Hepatocyte (in vitro differentiated cells): ENCODE measurements at regions not wholly inside any gene's neighbourhood (a gene's known extent, or its start where the extent isn't known, plus 50 kb on each side); places are given as distances from the start of the nearest gene placed in this dataset.
"Not testable (repeated sequence)": the region's sequence is repeated elsewhere in the genome, so short reads cannot be mapped to it uniquely, and the experiment has no call there.

Experiments
- DNase-seq: peaks from one replicate; pipeline ENCODE4 v3.0.0-alpha.2; 2016; ENCODE audit warnings: low spot score
- H2AFZ ChIP-seq: fragments of 200-600 bp; sonication (generic); 2 replicates; pipeline ENCODE4 v1.6.0; 2016; ENCODE audit warnings: antibody characterized with exemption, mild to moderate bottlenecking
- H3K27ac ChIP-seq: fragments of 200-600 bp; sonication (generic); 2 replicates; pipeline ENCODE4 v1.5.1; 2016; ENCODE audit warnings: mild to moderate bottlenecking
- H3K27me3 ChIP-seq: fragments of 200-600 bp; sonication (generic); 2 replicates; pipeline ENCODE4 v1.6.1; 2016
- H3K36me3 ChIP-seq: fragments of 200-600 bp; sonication (generic); replicated peaks from 2 replicates; pipeline ENCODE4 v1.5.1; 2016; ENCODE audit warnings: low read depth; ENCODE audit not compliant: insufficient read depth
- H3K4me1 ChIP-seq: fragments of 200-600 bp; sonication (generic); 2 replicates; pipeline ENCODE4 v1.5.1; 2016; ENCODE audit warnings: mild to moderate bottlenecking, moderate library complexity; ENCODE audit not compliant: insufficient read depth
- H3K4me2 ChIP-seq: fragments of 200-600 bp; sonication (generic); 2 replicates; pipeline ENCODE4 v1.6.0; 2016
- H3K4me3 ChIP-seq: fragments of 200-600 bp; sonication (generic); 2 replicates; pipeline ENCODE4 v1.5.1; 2016; ENCODE audit warnings: mild to moderate bottlenecking
- H3K79me2 ChIP-seq: fragments of 200-600 bp; sonication (generic); 2 replicates; pipeline ENCODE4 v1.6.0; 2017; ENCODE audit warnings: mild to moderate bottlenecking
- H3K9me2 ChIP-seq: fragments of 200-600 bp; sonication (generic); replicated peaks from 2 replicates; pipeline ENCODE4 v1.6.0; 2017; ENCODE audit warnings: mild to moderate bottlenecking; ENCODE audit not compliant: insufficient read depth
- H3K9me3 ChIP-seq: fragments of 200-600 bp; sonication (generic); 2 replicates; pipeline ENCODE4 v1.5.1; 2016; ENCODE audit warnings: low read depth, mild to moderate bottlenecking
- H4K20me1 ChIP-seq: fragments of 200-600 bp; sonication (generic); 2 replicates; pipeline ENCODE4 v1.6.0; 2016; ENCODE audit warnings: mild to moderate bottlenecking; ENCODE audit not compliant: insufficient read depth, poor library complexity, severe bottlenecking
- EZH2 ChIP-seq: fragments of 200-600 bp; sonication (generic); IDR thresholded peaks from 2 replicates; pipeline ENCODE4 v1.6.1; 2016; ENCODE audit warnings: antibody characterized with exemption, mild to moderate bottlenecking, borderline replicate concordance
- EZH2phosphoT487 ChIP-seq: fragments of 200-600 bp; sonication (generic); IDR thresholded peaks from one replicate; pipeline ENCODE4 v1.6.1; 2018; ENCODE audit warnings: antibody characterized with exemption, mild to moderate bottlenecking, low read depth, moderate library complexity; ENCODE audit not compliant: unreplicated experiment, severe bottlenecking
- WGBS: methylation state at CpG from one replicate; pipeline ENCODE4 v1.1.6; 2016; ENCODE audit warnings: low lambda C conversion rate; ENCODE audit errors: missing lambda C conversion rate; 5-methylcytosine and 5-hydroxymethylcytosine counted together
- TF ChIP-seq, protein P1 (sequence below): fragments of 200-600 bp; sonication (generic); IDR thresholded peaks from 2 replicates; pipeline ENCODE4 v1.5.1; 2016; ENCODE audit warnings: antibody characterized with exemption, mild to moderate bottlenecking; ENCODE audit not compliant: poor library complexity

DNA sequence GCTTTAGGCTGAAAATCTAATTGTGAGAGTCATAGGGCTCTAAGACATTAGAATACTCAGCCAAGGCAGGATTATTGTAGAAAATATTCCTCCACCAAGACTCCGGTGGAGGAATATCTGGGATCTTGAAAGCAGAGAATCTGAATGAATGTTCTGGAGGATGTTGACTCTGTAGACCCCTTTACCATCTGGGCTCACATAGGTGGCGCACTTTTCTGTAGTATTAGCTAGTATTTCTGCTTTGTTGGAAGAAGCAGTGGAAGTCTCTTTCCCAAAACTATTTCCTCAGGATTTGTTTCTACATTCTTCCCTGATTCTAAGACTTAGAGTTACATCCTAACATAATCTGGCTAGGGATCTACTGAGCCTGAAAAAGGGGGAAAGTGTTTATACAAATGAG, 752.4 kb upstream of the SEMA6A start:
- H3K4me3 ChIP-seq, result no peak overlapping the region
- 48% methylated on average over 2 of the region's 2 CpGs for WGBS

DNA sequence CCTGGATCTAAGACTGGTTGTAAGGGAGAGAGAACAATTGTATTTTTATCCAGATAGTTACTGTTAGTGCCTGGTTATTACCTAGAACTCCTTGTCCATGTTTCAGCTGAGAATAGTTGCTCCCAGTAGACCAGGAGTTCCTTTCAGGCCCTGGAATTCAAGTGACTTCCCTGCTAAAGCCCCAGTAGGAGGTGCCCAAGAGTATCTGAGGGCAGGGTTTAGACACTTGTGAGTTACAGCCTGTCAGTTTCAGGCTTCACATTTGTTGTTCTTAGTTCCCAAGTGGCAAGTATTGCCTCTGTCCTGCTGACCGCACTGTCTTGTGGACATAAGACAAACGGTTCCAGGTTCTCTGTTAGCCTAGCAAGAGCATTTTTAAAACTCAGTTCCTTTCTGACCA, 743.9 kb upstream of the SEMA6A start:
- 84% methylated on average over 2 of the region's 2 CpGs for WGBS
- TF ChIP-seq EZH2, result no peak
- no peak for TF ChIP-seq EZH2phosphoT487
- TF ChIP-seq, protein P1, sequence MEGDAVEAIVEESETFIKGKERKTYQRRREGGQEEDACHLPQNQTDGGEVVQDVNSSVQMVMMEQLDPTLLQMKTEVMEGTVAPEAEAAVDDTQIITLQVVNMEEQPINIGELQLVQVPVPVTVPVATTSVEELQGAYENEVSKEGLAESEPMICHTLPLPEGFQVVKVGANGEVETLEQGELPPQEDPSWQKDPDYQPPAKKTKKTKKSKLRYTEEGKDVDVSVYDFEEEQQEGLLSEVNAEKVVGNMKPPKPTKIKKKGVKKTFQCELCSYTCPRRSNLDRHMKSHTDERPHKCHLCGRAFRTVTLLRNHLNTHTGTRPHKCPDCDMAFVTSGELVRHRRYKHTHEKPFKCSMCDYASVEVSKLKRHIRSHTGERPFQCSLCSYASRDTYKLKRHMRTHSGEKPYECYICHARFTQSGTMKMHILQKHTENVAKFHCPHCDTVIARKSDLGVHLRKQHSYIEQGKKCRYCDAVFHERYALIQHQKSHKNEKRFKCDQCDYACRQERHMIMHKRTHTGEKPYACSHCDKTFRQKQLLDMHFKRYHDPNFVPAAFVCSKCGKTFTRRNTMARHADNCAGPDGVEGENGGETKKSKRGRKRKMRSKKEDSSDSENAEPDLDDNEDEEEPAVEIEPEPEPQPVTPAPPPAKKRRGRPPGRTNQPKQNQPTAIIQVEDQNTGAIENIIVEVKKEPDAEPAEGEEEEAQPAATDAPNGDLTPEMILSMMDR, result no peak
- Histone ChIP-seq H3K36me3 (no peaks in the 10 kb centered on the region), H3K4me3 (no peak overlapping the region), H3K27ac (no peak overlapping the region), H4K20me1 (no peaks in the 10 kb centered on the region), H3K4me1 (no peaks in the 10 kb centered on the region), H3K9me2 (no peaks in the 10 kb centered on the region), H3K79me2 (no peaks in the 10 kb centered on the region), H3K4me2 (no peak overlapping the region), H3K27me3 (no peaks in the 10 kb centered on the region), H2AFZ (no peak overlapping the region), H3K9me3 (no peaks in the 10 kb centered on the region)
- DNase-seq, result no peak

More for the DNA sequence above, 752.4 kb upstream of the SEMA6A start:
- Histone ChIP-seq H3K36me3 (no peaks in the 10 kb centered on the region), H4K20me1 (no peaks in the 10 kb centered on the region), H3K27me3 (no peaks in the 10 kb centered on the region), H3K4me2 (no peak overlapping the region), H3K9me2 (no peaks in the 10 kb centered on the region), H2AFZ (no peak overlapping the region), H3K27ac (no peak overlapping the region), H3K4me1 (no peaks in the 10 kb centered on the region), H3K79me2 (no peaks in the 10 kb centered on the region), H3K9me3 (no peaks in the 10 kb centered on the region)
- TF ChIP-seq, protein P1, result no peak
- TF ChIP-seq EZH2, result no peak
- no peak for TF ChIP-seq EZH2phosphoT487
- no peak for DNase-seq

DNA sequence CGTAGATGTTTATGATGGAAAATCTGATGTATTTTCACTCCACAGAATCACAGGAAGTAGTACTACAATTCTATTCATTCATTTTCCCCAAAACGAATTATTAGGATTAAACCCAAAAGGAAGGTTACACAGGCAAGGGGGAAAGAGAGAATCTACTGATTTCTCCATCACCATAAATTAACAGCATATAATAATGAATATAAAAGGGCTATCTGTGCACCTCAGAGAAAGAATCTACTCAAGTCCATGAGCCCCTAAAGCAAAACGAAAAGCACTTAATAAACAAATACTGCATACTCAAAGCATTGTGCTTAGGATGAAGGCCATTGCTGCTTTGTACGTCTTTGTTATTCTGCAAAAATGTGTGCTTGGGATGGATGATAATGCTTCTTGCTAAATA, 740.5 kb upstream of the SEMA6A start:
- no peak for DNase-seq
- H3K9me3 ChIP-seq, result no peaks in the 10 kb centered on the region
- no peaks in the 10 kb centered on the region for H3K9me2 ChIP-seq
- no peak overlapping the region for H3K27ac ChIP-seq
- H3K4me3 ChIP-seq, result no peak overlapping the region
- TF ChIP-seq, protein P1, result no peak
- no peak for TF ChIP-seq EZH2phosphoT487
- no peak for TF ChIP-seq EZH2
- H3K79me2 ChIP-seq, result no peaks in the 10 kb centered on the region
- H3K27me3 ChIP-seq, result no peaks in the 10 kb centered on the region
- no peaks in the 10 kb centered on the region for H3K36me3 ChIP-seq
- WGBS, result 88% methylated on average over 4 of the region's 4 CpGs
- no peaks in the 10 kb centered on the region for H3K4me1 ChIP-seq
- H4K20me1 ChIP-seq, result no peaks in the 10 kb centered on the region
- H2AFZ ChIP-seq, result no peak overlapping the region
- H3K4me2 ChIP-seq, result no peak overlapping the region

DNA sequence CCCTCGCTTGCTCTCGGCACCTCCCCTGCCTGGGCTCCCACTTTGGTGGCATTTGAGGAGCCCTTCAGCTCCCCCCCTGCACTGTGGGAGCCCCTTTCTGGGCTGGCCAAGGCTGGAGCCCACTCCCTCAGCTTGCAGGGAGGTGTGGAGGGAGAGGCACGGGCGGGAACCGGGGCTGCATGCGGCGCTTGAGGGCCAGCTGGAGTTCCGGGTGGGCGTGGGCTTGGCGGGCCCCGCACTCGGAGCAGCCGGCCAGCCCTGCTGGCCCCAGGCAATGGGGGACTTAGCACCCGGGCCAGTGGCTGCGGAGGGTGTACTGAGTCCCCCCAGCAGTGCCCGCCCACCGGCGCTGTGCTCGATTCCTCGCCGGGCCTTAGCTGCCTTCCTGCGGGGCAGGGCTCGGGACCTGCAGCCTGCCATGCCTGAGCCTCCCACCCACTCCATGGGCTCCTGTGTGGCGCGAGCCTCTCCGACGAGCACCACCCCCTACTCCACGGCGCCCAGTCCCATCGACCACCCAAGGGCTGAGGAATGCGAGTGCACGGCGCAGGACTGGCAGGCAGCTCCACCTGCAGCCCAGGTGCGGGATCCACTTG, 730.0 kb upstream of the SEMA6A start:
- not testable (repeated sequence) for H2AFZ ChIP-seq, H3K27me3 ChIP-seq, H3K36me3 ChIP-seq, H3K9me2 ChIP-seq, H3K4me2 ChIP-seq, H4K20me1 ChIP-seq, H3K27ac ChIP-seq, H3K4me3 ChIP-seq, H3K4me1 ChIP-seq, H3K79me2 ChIP-seq, H3K9me3 ChIP-seq, DNase-seq
- 92% methylated on average over 31 of the region's 34 CpGs for WGBS
